HCT116 (cell line): ENCODE measurements at regions not wholly inside any gene's neighbourhood (a gene's known extent, or its start where the extent isn't known, plus 50 kb on each side); places are given as distances from the start of the nearest gene placed in this dataset.

Source experiments
- ATAC-seq: fragments of 200-7000 bp; cut with Tn5 transposase; 2 replicates; pipeline ENCODE4 v1.9.1; 2020; ENCODE audit warnings: mild to moderate bottlenecking, moderate library complexity
- BruUV-seq: library from RNA; stranded (reverse); fragments of 400-500 nt; replicated peaks from 2 replicates; lab custom pipeline; 2021; lab: Mats Ljungman, UMichigan
- CTCF ChIA-PET: fragments of 300-600 bp; sonication (Branson Sonifier 250); formaldehyde crosslinking; loops from one replicate; lab custom pipeline; 2021; ENCODE audit warnings: antibody characterized with exemption; lab: Charles Lee
- POLR2A ChIA-PET: fragments of 300-600, 350-600 bp; sonication (Branson Sonifier 250); formaldehyde crosslinking; loops from one replicate; lab custom pipeline; 2021; ENCODE audit warnings: antibody characterized with exemption; lab: Charles Lee
- RAD21 ChIA-PET, 2 experiments: fragments of 300-600 bp; sonication (Branson Sonifier 250); formaldehyde crosslinking; loops; one replicate each; lab custom pipeline; 2023; ENCODE audit warnings: low total read pairs in 2 of 2; ENCODE audit not compliant: uncharacterized antibody in 2 of 2, unreplicated experiment in 2 of 2, low non-redundant PET in 1 of 2; lab: Charles Lee
- DNase-seq: peaks from one replicate; pipeline ENCODE4 v3.0.0-alpha.2; 2010; ENCODE audit warnings: low read depth, low spot score
- H2AFZ ChIP-seq: fragments of 200-600 bp; shearing (Covaris generic), sonication (generic); 2 replicates; pipeline ENCODE4 v1.6.1; 2017; ENCODE audit warnings: low read depth, mixed run types, mixed read lengths, antibody characterized with exemption, low read length; ENCODE audit not compliant: poor library complexity, severe bottlenecking
- H3K27ac ChIP-seq: 2 replicates; pipeline ENCODE4 v1.5.1; 2012; ENCODE audit warnings: low read depth, low read length
- H3K27me3 ChIP-seq: fragments of 200-600 bp; sonication (generic); 2 replicates; pipeline ENCODE4 v1.6.1; 2016; ENCODE audit warnings: mixed run types, low read length, mixed read lengths; ENCODE audit not compliant: insufficient read depth
- H3K36me3 ChIP-seq, 2 experiments: fragments of 200-500 bp in 1 of 2; fragments of 200-600 bp in 1 of 2; sonication (Bioruptor generic) in 1 of 2; sonication (generic) in 1 of 2; 2 replicates each; pipeline versions ENCODE4 v1.5.1 to v1.6.1; 2014 to 2016; ENCODE audit warnings: low read length in 2 of 2, inconsistent platforms in 1 of 2, mixed read lengths in 1 of 2, mixed run types in 1 of 2; ENCODE audit not compliant: insufficient read depth in 2 of 2, control insufficient read depth in 1 of 2
- H3K4me1 ChIP-seq, 2 experiments: fragments of 200-600 bp in 1 of 2; sonication (generic) in 1 of 2; 2 replicates each; pipeline versions ENCODE4 v1.5.1 to v1.6.1; 2012 to 2017; ENCODE audit warnings: low read length in 2 of 2, inconsistent platforms in 1 of 2, mild to moderate bottlenecking in 1 of 2, mixed read lengths in 1 of 2, mixed run types in 1 of 2, moderate library complexity in 1 of 2; ENCODE audit not compliant: insufficient read depth in 2 of 2, control insufficient read depth in 1 of 2
- H3K4me2 ChIP-seq: fragments of 200-600 bp; sonication (generic); 2 replicates; pipeline ENCODE4 v1.6.1; 2017; ENCODE audit warnings: mixed run types, low read length, mixed read lengths
- H3K4me3 ChIP-seq, 2 experiments: fragments of 200-600 bp in 1 of 2; sonication (generic) in 1 of 2; replicated peaks in 1 of 2; 2 replicates each; pipeline ENCODE4 v1.5.1; 2011 to 2016; ENCODE audit warnings: low read length in 2 of 2, control low read depth in 1 of 2, low read depth in 1 of 2, mild to moderate bottlenecking in 1 of 2, mixed read lengths in 1 of 2, mixed run types in 1 of 2
- H3K79me2 ChIP-seq: fragments of 200-600 bp; sonication (generic); 2 replicates; pipeline ENCODE4 v1.6.1; 2017; ENCODE audit warnings: mild to moderate bottlenecking, mixed run types, low read length, moderate library complexity, mixed read lengths; ENCODE audit not compliant: insufficient read depth
- H3K9ac ChIP-seq: fragments of 200-600 bp; sonication (generic); 2 replicates; pipeline ENCODE4 v1.6.1; 2016; ENCODE audit warnings: low read length, mixed read lengths
- H3K9me2 ChIP-seq: fragments of 200-600 bp; sonication (generic), shearing (Covaris generic); 2 replicates; pipeline ENCODE4 v1.6.1; 2017; ENCODE audit warnings: mixed run types, mild to moderate bottlenecking, moderate library complexity; ENCODE audit not compliant: insufficient read depth
- H3K9me3 ChIP-seq, 2 experiments: fragments of 200-500 bp in 1 of 2; fragments of 200-600 bp in 1 of 2; sonication (Bioruptor generic) in 1 of 2; sonication (generic) in 1 of 2; 2 replicates each; pipeline ENCODE4 v1.6.1; 2014 to 2017; ENCODE audit warnings: low read length in 2 of 2, mixed read lengths in 2 of 2, inconsistent platforms in 1 of 2, low read depth in 1 of 2, mild to moderate bottlenecking in 1 of 2, mixed run types in 1 of 2, moderate library complexity in 1 of 2; ENCODE audit not compliant: control insufficient read depth in 1 of 2, insufficient read depth in 1 of 2
- H4K20me1 ChIP-seq: fragments of 200-600 bp; sonication (generic), shearing (Covaris generic); 2 replicates; pipeline ENCODE4 v1.6.1; 2017; ENCODE audit warnings: mixed run types, mild to moderate bottlenecking, moderate library complexity; ENCODE audit not compliant: insufficient read depth
- CEBPB ChIP-seq: IDR thresholded peaks from 2 replicates; pipeline ENCODE4 v1.6.1; 2012; ENCODE audit warnings: low read depth
- CTCF ChIP-seq, 3 experiments: fragments of 200-600 bp in 1 of 3; sonication (generic) in 1 of 3; IDR thresholded peaks in 2 of 3; conservative IDR thresholded peaks in 1 of 3; 2 replicates each; pipeline ENCODE4 v1.5.1; 2012 to 2017; ENCODE audit warnings: low read depth in 2 of 3, low read length in 2 of 3, antibody characterized with exemption in 1 of 3, borderline replicate concordance in 1 of 3, control low read depth in 1 of 3, mild to moderate bottlenecking in 1 of 3, mixed read lengths in 1 of 3, mixed run types in 1 of 3, moderate library complexity in 1 of 3; ENCODE audit not compliant: insufficient read depth in 1 of 3
- EGR1 ChIP-seq: IDR thresholded peaks from 2 replicates; pipeline ENCODE4 v1.6.1; 2012; ENCODE audit warnings: low read depth
- ELF1 ChIP-seq: IDR thresholded peaks from 2 replicates; pipeline ENCODE4 v1.6.1; 2012; ENCODE audit warnings: low read depth, borderline replicate concordance
- EZH2 ChIP-seq: fragments of 200-600 bp; sonication (generic); IDR thresholded peaks from 2 replicates; pipeline ENCODE4 v1.6.1; 2017; ENCODE audit warnings: antibody characterized with exemption, mixed run types
- EZH2phosphoT487 ChIP-seq: fragments of 200-600 bp; IDR thresholded peaks from 2 replicates; pipeline ENCODE4 v1.6.1; 2018; ENCODE audit warnings: antibody characterized with exemption, borderline replicate concordance
- FOSL1 ChIP-seq: IDR thresholded peaks from 2 replicates; pipeline ENCODE4 v1.6.1; 2012; ENCODE audit warnings: low read depth
- JUND ChIP-seq: IDR thresholded peaks from 2 replicates; pipeline ENCODE4 v1.6.1; 2012
- POLR2AphosphoS5 ChIP-seq: IDR thresholded peaks from 2 replicates; pipeline ENCODE4 v1.6.1; 2011; ENCODE audit warnings: mild to moderate bottlenecking, low read depth, low read length, moderate library complexity
- RAD21 ChIP-seq: IDR thresholded peaks from 2 replicates; pipeline ENCODE4 v1.6.1; 2012; ENCODE audit warnings: low read depth, mild to moderate bottlenecking
- SIN3A ChIP-seq: IDR thresholded peaks from 2 replicates; pipeline ENCODE4 v1.6.1; 2012; ENCODE audit warnings: low read depth
- SP1 ChIP-seq: IDR thresholded peaks from 2 replicates; pipeline ENCODE4 v1.6.1; 2012; ENCODE audit warnings: low read depth
- TCF7L2 ChIP-seq: IDR thresholded peaks from 2 replicates; pipeline ENCODE4 v1.7.0; 2011; ENCODE audit warnings: borderline replicate concordance, inconsistent platforms; ENCODE audit not compliant: insufficient read depth, insufficient read length; ENCODE audit errors: extremely low read depth
- YY1 ChIP-seq: IDR thresholded peaks from 2 replicates; pipeline ENCODE4 v1.6.1; 2011; ENCODE audit warnings: low read length, low read depth, moderate library complexity, mild to moderate bottlenecking; ENCODE audit not compliant: insufficient replicate concordance; ENCODE audit errors: extremely low read depth
- ZFX ChIP-seq: fragments of 450-650 bp; IDR thresholded peaks from 2 replicates; pipeline ENCODE4 v1.6.1; 2017
- ZNF274 ChIP-seq: fragments of 200-500 bp; sonication (Bioruptor generic); IDR thresholded peaks from 2 replicates; pipeline ENCODE4 v1.6.1; 2014; ENCODE audit warnings: mild to moderate bottlenecking, low read depth, low read length, inconsistent platforms
- intact Hi-C: fragments of 100-400 bp; cut with micrococcal nuclease; formaldehyde crosslinking; loops from 2 replicates; pipeline ENCODE4 v1.10.0; 2022
- TF ChIP-seq, protein P1 (sequence below): IDR thresholded peaks from 2 replicates; pipeline ENCODE4 v1.6.1; 2012
- TF ChIP-seq, protein P2 (sequence below): IDR thresholded peaks from 2 replicates; pipeline ENCODE4 v1.6.1; 2012

DNA sequence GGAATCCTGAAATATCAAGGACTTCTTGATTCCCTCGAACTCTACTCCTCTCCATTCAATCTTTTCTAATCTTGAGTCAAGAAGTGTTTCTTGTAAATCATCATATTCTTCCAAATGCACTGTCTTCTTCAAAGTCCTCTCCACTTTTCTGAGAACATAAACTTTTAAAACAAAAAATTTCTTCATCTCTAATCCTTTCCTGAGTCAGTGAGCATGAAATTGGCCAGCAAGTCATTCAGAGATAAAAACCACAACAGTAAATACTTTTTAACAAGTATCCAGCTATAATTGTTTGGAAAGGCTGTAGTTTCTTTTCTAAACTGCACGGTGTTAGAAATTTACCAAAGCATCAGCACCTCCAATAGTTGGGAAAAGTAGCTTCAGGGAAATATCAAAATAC is 312.6 kb upstream of the GALNT5 start:
- no peak for DNase-seq
- intact Hi-C loops = no loop called here
- Histone ChIP-seq H3K27ac (no peak overlapping the region), H3K9me3 (no peaks in the 10 kb centered on the region), H3K27me3 (no peaks in the 10 kb centered on the region), H3K4me2 (no peak overlapping the region), H3K9me2 (no peaks in the 10 kb centered on the region)
- RAD21 ChIA-PET = no interaction called here
- no peak for TF ChIP-seq RAD21
- no peak for TF ChIP-seq CTCF (IDR thresholded peaks at IDR 0.05 in 2 of 3, conservative IDR thresholded peaks at IDR 0.05 in 1 of 3; ENCODE audit: borderline replicate concordance in 1 of 3, insufficient read depth in 1 of 3, low read depth in 2 of 3, low read length in 2 of 3)
- no peak for TF ChIP-seq TCF7L2
- TF ChIP-seq YY1 = no peak
- no peak for TF ChIP-seq CEBPB
- no peak for TF ChIP-seq POLR2AphosphoS5
- no peak for TF ChIP-seq ZNF274
- TF ChIP-seq, protein P1, sequence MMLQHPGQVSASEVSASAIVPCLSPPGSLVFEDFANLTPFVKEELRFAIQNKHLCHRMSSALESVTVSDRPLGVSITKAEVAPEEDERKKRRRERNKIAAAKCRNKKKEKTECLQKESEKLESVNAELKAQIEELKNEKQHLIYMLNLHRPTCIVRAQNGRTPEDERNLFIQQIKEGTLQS = no peak
- no peak for TF ChIP-seq SIN3A
- no peak for TF ChIP-seq ELF1
- TF ChIP-seq EZH2 = no peak
- no peak for TF ChIP-seq SP1
- TF ChIP-seq, protein P2, sequence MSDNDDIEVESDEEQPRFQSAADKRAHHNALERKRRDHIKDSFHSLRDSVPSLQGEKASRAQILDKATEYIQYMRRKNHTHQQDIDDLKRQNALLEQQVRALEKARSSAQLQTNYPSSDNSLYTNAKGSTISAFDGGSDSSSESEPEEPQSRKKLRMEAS = no peak
- TF ChIP-seq JUND = no peak
- no peak for TF ChIP-seq ZFX
- TF ChIP-seq EGR1 = no peak
- no peak for TF ChIP-seq FOSL1
- no peak for TF ChIP-seq EZH2phosphoT487
- TF ChIP-seq, all 23 proteins: peak for 0
- POLR2A ChIA-PET = no interaction called here
- BruUV-seq = no TSS peak
- Histone ChIP-seq H3K4me3 (no peak overlapping the region), H3K79me2 (no peaks in the 10 kb centered on the region), H3K9ac (no peak overlapping the region), H4K20me1 (no peaks in the 10 kb centered on the region), H3K36me3 (no peaks in the 10 kb centered on the region), H3K4me1 (no peaks in the 10 kb centered on the region), H2AFZ (no peak overlapping the region)
- ATAC-seq = no peak
- CTCF ChIA-PET = no interaction called here
